ENCODE measurements at regions not wholly inside any gene's neighbourhood (a gene's known extent, or its start where the extent isn't known, plus 50 kb on each side); places are given as distances from the start of the nearest gene placed in this dataset.

DNA sequence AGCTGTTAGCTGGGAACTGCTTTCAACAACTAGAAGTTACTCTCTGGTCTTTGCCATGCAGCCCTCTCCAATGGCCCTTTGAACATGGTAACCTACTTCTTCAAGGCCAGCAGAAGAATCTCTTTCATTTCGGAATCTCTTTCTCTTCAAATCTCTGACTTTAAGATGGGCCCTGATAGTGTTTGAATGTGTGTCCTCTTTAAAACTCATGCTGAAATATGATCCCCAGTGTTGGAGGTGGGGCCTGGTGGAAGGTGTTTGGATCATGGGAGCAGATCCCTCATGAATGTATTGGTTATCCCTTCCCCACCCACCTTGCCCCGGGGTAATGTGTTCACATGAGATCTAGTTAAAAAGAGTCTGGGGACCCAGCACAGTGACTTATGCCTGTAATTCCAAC lies 54.5 kb upstream of the SOX13 start:
- TF ChIP-seq POLR2A (IDR thresholded peaks at IDR 0.05; ENCODE audit: low read depth, low read length), result no peak
- TF ChIP-seq POLR2AphosphoS5 (IDR thresholded peaks at IDR 0.05; ENCODE audit: low read depth, low read length), result no peak
- no peak for TF ChIP-seq PAX5 (IDR thresholded peaks at IDR 0.05; ENCODE audit: insufficient read depth, low read length, severe bottlenecking)
- no peak for TF ChIP-seq TAF1 (IDR thresholded peaks at IDR 0.05; ENCODE audit: low read depth, low read length)
- TF ChIP-seq SPI1 (IDR thresholded peaks at IDR 0.05; ENCODE audit: low read depth, low read length), result no peak
- TF ChIP-seq POU2F2 (IDR thresholded peaks at IDR 0.05; ENCODE audit: low read depth, low read length), result no peak
